GM12891 (cell line): ENCODE measurements at regions not wholly inside any gene's neighbourhood (a gene's known extent, or its start where the extent isn't known, plus 50 kb on each side); places are given as distances from the start of the nearest gene placed in this dataset.

Experiments
- POLR2A ChIP-seq: IDR thresholded peaks from 2 replicates; pipeline ENCODE4 v1.6.1; 2011; ENCODE audit warnings: low read depth, low read length, control low read depth
- POLR2AphosphoS5 ChIP-seq: IDR thresholded peaks from 2 replicates; pipeline ENCODE4 v1.6.1; 2011; ENCODE audit warnings: low read depth, low read length, control low read depth
- POU2F2 ChIP-seq: IDR thresholded peaks from 2 replicates; pipeline ENCODE4 v1.6.1; 2011; ENCODE audit warnings: low read depth, mild to moderate bottlenecking, control low read depth, low read length, moderate library complexity
- TAF1 ChIP-seq: IDR thresholded peaks from 2 replicates; pipeline ENCODE4 v1.6.1; 2011; ENCODE audit warnings: low read depth, low read length, control low read depth

DNA sequence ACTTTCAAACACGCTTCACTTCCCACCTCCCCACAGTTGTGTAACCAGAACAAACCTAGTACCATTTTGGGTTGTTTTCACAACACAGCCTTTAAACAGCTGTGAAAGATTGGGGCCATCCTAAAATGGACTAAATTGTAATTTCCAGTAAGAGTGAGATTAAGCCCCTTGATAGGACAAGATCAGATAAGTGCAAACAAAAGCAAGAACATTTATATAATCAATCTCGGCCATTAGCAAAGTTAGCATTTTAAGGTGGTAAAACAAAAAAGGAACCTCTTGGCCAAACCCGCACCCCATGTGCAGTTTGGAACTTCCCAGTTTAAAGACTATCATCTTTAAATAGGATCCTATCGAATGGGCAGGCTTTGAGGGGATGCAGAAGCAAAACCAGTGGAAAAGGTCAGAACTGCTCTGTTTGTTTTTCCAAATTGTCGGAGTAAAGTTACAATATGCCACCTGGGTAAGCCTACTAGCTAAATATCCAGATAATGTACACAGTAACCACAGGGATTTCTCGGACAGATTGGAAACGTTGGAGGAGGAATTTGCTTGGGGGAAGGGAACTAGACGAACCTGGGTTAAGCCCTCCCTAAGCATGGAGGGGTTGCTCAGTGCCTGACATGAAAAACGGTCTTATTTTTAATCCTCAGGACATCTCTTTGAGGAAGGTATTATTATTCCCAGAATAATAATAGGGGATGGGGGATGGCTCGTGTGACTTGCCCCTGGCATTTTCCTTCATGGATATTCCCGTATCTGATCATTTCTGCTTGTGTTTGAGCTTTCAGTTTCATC lies 159.8 kb upstream of the SALL4 start:
- no peak for TF ChIP-seq TAF1
- TF ChIP-seq POLR2AphosphoS5 = no peak
- no peak for TF ChIP-seq POLR2A
- TF ChIP-seq POU2F2 = no peak
